HCT116 (cell line): ENCODE measurements at regions not wholly inside any gene's neighbourhood (a gene's known extent, or its start where the extent isn't known, plus 50 kb on each side); places are given as distances from the start of the nearest gene placed in this dataset.

Experiments used
- ATAC-seq: fragments of 200-7000 bp; cut with Tn5 transposase; 2 replicates; pipeline ENCODE4 v1.9.1; 2020; ENCODE audit warnings: mild to moderate bottlenecking, moderate library complexity
- BruUV-seq: library from RNA; stranded (reverse); fragments of 400-500 nt; replicated peaks from 2 replicates; lab custom pipeline; 2021; lab: Mats Ljungman, UMichigan
- CTCF ChIA-PET: fragments of 300-600 bp; sonication (Branson Sonifier 250); formaldehyde crosslinking; loops from one replicate; lab custom pipeline; 2021; ENCODE audit warnings: antibody characterized with exemption; lab: Charles Lee
- POLR2A ChIA-PET: fragments of 300-600, 350-600 bp; sonication (Branson Sonifier 250); formaldehyde crosslinking; loops from one replicate; lab custom pipeline; 2021; ENCODE audit warnings: antibody characterized with exemption; lab: Charles Lee
- RAD21 ChIA-PET, 2 experiments: fragments of 300-600 bp; sonication (Branson Sonifier 250); formaldehyde crosslinking; loops; one replicate each; lab custom pipeline; 2023; ENCODE audit warnings: low total read pairs in 2 of 2; ENCODE audit not compliant: uncharacterized antibody in 2 of 2, unreplicated experiment in 2 of 2, low non-redundant PET in 1 of 2; lab: Charles Lee
- DNase-seq: peaks from one replicate; pipeline ENCODE4 v3.0.0-alpha.2; 2010; ENCODE audit warnings: low read depth, low spot score
- H2AFZ ChIP-seq: fragments of 200-600 bp; shearing (Covaris generic), sonication (generic); 2 replicates; pipeline ENCODE4 v1.6.1; 2017; ENCODE audit warnings: low read depth, mixed run types, mixed read lengths, antibody characterized with exemption, low read length; ENCODE audit not compliant: poor library complexity, severe bottlenecking
- H3K27ac ChIP-seq: 2 replicates; pipeline ENCODE4 v1.5.1; 2012; ENCODE audit warnings: low read depth, low read length
- H3K27me3 ChIP-seq: fragments of 200-600 bp; sonication (generic); 2 replicates; pipeline ENCODE4 v1.6.1; 2016; ENCODE audit warnings: mixed run types, low read length, mixed read lengths; ENCODE audit not compliant: insufficient read depth
- H3K36me3 ChIP-seq, 2 experiments: fragments of 200-500 bp in 1 of 2; fragments of 200-600 bp in 1 of 2; sonication (Bioruptor generic) in 1 of 2; sonication (generic) in 1 of 2; 2 replicates each; pipeline versions ENCODE4 v1.5.1 to v1.6.1; 2014 to 2016; ENCODE audit warnings: low read length in 2 of 2, inconsistent platforms in 1 of 2, mixed read lengths in 1 of 2, mixed run types in 1 of 2; ENCODE audit not compliant: insufficient read depth in 2 of 2, control insufficient read depth in 1 of 2
- H3K4me1 ChIP-seq, 2 experiments: fragments of 200-600 bp in 1 of 2; sonication (generic) in 1 of 2; 2 replicates each; pipeline versions ENCODE4 v1.5.1 to v1.6.1; 2012 to 2017; ENCODE audit warnings: low read length in 2 of 2, inconsistent platforms in 1 of 2, mild to moderate bottlenecking in 1 of 2, mixed read lengths in 1 of 2, mixed run types in 1 of 2, moderate library complexity in 1 of 2; ENCODE audit not compliant: insufficient read depth in 2 of 2, control insufficient read depth in 1 of 2
- H3K4me2 ChIP-seq: fragments of 200-600 bp; sonication (generic); 2 replicates; pipeline ENCODE4 v1.6.1; 2017; ENCODE audit warnings: mixed run types, low read length, mixed read lengths
- H3K4me3 ChIP-seq, 2 experiments: fragments of 200-600 bp in 1 of 2; sonication (generic) in 1 of 2; replicated peaks in 1 of 2; 2 replicates each; pipeline ENCODE4 v1.5.1; 2011 to 2016; ENCODE audit warnings: low read length in 2 of 2, control low read depth in 1 of 2, low read depth in 1 of 2, mild to moderate bottlenecking in 1 of 2, mixed read lengths in 1 of 2, mixed run types in 1 of 2
- H3K79me2 ChIP-seq: fragments of 200-600 bp; sonication (generic); 2 replicates; pipeline ENCODE4 v1.6.1; 2017; ENCODE audit warnings: mild to moderate bottlenecking, mixed run types, low read length, moderate library complexity, mixed read lengths; ENCODE audit not compliant: insufficient read depth
- H3K9ac ChIP-seq: fragments of 200-600 bp; sonication (generic); 2 replicates; pipeline ENCODE4 v1.6.1; 2016; ENCODE audit warnings: low read length, mixed read lengths
- H3K9me2 ChIP-seq: fragments of 200-600 bp; sonication (generic), shearing (Covaris generic); 2 replicates; pipeline ENCODE4 v1.6.1; 2017; ENCODE audit warnings: mixed run types, mild to moderate bottlenecking, moderate library complexity; ENCODE audit not compliant: insufficient read depth
- H3K9me3 ChIP-seq, 2 experiments: fragments of 200-500 bp in 1 of 2; fragments of 200-600 bp in 1 of 2; sonication (Bioruptor generic) in 1 of 2; sonication (generic) in 1 of 2; 2 replicates each; pipeline ENCODE4 v1.6.1; 2014 to 2017; ENCODE audit warnings: low read length in 2 of 2, mixed read lengths in 2 of 2, inconsistent platforms in 1 of 2, low read depth in 1 of 2, mild to moderate bottlenecking in 1 of 2, mixed run types in 1 of 2, moderate library complexity in 1 of 2; ENCODE audit not compliant: control insufficient read depth in 1 of 2, insufficient read depth in 1 of 2
- H4K20me1 ChIP-seq: fragments of 200-600 bp; sonication (generic), shearing (Covaris generic); 2 replicates; pipeline ENCODE4 v1.6.1; 2017; ENCODE audit warnings: mixed run types, mild to moderate bottlenecking, moderate library complexity; ENCODE audit not compliant: insufficient read depth
- ATF3 ChIP-seq: IDR thresholded peaks from 2 replicates; pipeline ENCODE4 v1.6.1; 2012
- EZH2 ChIP-seq: fragments of 200-600 bp; sonication (generic); IDR thresholded peaks from 2 replicates; pipeline ENCODE4 v1.6.1; 2017; ENCODE audit warnings: antibody characterized with exemption, mixed run types
- EZH2phosphoT487 ChIP-seq: fragments of 200-600 bp; IDR thresholded peaks from 2 replicates; pipeline ENCODE4 v1.6.1; 2018; ENCODE audit warnings: antibody characterized with exemption, borderline replicate concordance
- FOSL1 ChIP-seq: IDR thresholded peaks from 2 replicates; pipeline ENCODE4 v1.6.1; 2012; ENCODE audit warnings: low read depth
- JUND ChIP-seq: IDR thresholded peaks from 2 replicates; pipeline ENCODE4 v1.6.1; 2012
- SP1 ChIP-seq: IDR thresholded peaks from 2 replicates; pipeline ENCODE4 v1.6.1; 2012; ENCODE audit warnings: low read depth
- ZNF274 ChIP-seq: fragments of 200-500 bp; sonication (Bioruptor generic); IDR thresholded peaks from 2 replicates; pipeline ENCODE4 v1.6.1; 2014; ENCODE audit warnings: mild to moderate bottlenecking, low read depth, low read length, inconsistent platforms
- intact Hi-C: fragments of 100-400 bp; cut with micrococcal nuclease; formaldehyde crosslinking; loops from 2 replicates; pipeline ENCODE4 v1.10.0; 2022
- TF ChIP-seq, protein P1 (sequence below): IDR thresholded peaks from 2 replicates; pipeline ENCODE4 v1.6.1; 2011; ENCODE audit warnings: mild to moderate bottlenecking, low read length, moderate library complexity; ENCODE audit not compliant: insufficient replicate concordance; ENCODE audit errors: extremely low read depth
- TF ChIP-seq, protein P2 (sequence below): IDR thresholded peaks from 2 replicates; pipeline ENCODE4 v1.6.1; 2012
- TF ChIP-seq, protein P3 (sequence below): IDR thresholded peaks from 2 replicates; pipeline ENCODE4 v1.6.1; 2012; ENCODE audit warnings: low read depth

DNA sequence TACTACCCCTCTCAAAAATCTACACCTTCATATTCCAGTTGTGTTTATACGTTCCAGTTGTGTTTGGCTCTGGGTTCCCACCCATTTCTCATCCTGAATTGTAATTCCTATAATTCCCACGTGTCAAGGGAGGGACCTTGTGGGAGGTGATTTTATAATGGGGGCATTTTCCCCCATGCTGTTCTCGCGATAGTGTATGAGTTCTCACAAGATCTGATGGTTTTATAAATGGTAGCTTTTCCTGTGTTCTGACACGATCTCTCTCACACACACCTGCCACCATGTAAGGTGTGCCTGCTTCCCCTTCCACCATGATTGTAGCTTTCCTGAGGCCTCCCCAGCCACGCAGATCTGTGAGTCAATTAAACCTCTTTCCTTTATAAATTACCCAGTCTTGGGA, 108.5 kb upstream of the ADAMTS16 start:
- no peak overlapping the region for H2AFZ ChIP-seq
- H3K4me1 ChIP-seq: no peaks in the 10 kb centered on the region
- H3K9me2 ChIP-seq: no peaks in the 10 kb centered on the region
- no TSS peak for BruUV-seq
- 0 out of 2 replicates have a peak, but pooled peaks cover 4% of the 10 kb centered on the region for H3K27me3 ChIP-seq
- ATAC-seq (no peak), DNase-seq (no peak)
- ChIA-PET CTCF (no interaction called here), POLR2A (no interaction called here), RAD21 (no interaction called here)
- no peaks in the 10 kb centered on the region; the same call in 1 of the 2 replicates for H4K20me1 ChIP-seq
- H3K36me3 ChIP-seq: no peaks in the 10 kb centered on the region
- no peak overlapping the region for H3K4me3 ChIP-seq
- no peak overlapping the region for H3K4me2 ChIP-seq
- no peak for TF ChIP-seq ATF3
- no peak for TF ChIP-seq SP1
- TF ChIP-seq, protein P1, sequence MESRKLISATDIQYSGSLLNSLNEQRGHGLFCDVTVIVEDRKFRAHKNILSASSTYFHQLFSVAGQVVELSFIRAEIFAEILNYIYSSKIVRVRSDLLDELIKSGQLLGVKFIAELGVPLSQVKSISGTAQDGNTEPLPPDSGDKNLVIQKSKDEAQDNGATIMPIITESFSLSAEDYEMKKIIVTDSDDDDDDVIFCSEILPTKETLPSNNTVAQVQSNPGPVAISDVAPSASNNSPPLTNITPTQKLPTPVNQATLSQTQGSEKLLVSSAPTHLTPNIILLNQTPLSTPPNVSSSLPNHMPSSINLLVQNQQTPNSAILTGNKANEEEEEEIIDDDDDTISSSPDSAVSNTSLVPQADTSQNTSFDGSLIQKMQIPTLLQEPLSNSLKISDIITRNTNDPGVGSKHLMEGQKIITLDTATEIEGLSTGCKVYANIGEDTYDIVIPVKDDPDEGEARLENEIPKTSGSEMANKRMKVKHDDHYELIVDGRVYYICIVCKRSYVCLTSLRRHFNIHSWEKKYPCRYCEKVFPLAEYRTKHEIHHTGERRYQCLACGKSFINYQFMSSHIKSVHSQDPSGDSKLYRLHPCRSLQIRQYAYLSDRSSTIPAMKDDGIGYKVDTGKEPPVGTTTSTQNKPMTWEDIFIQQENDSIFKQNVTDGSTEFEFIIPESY: no peak
- no peak for TF ChIP-seq ZNF274
- no peak for TF ChIP-seq EZH2
- TF ChIP-seq, protein P2, sequence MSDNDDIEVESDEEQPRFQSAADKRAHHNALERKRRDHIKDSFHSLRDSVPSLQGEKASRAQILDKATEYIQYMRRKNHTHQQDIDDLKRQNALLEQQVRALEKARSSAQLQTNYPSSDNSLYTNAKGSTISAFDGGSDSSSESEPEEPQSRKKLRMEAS: no peak
- no peak for TF ChIP-seq EZH2phosphoT487
- no peak for TF ChIP-seq FOSL1
- TF ChIP-seq, protein P3, sequence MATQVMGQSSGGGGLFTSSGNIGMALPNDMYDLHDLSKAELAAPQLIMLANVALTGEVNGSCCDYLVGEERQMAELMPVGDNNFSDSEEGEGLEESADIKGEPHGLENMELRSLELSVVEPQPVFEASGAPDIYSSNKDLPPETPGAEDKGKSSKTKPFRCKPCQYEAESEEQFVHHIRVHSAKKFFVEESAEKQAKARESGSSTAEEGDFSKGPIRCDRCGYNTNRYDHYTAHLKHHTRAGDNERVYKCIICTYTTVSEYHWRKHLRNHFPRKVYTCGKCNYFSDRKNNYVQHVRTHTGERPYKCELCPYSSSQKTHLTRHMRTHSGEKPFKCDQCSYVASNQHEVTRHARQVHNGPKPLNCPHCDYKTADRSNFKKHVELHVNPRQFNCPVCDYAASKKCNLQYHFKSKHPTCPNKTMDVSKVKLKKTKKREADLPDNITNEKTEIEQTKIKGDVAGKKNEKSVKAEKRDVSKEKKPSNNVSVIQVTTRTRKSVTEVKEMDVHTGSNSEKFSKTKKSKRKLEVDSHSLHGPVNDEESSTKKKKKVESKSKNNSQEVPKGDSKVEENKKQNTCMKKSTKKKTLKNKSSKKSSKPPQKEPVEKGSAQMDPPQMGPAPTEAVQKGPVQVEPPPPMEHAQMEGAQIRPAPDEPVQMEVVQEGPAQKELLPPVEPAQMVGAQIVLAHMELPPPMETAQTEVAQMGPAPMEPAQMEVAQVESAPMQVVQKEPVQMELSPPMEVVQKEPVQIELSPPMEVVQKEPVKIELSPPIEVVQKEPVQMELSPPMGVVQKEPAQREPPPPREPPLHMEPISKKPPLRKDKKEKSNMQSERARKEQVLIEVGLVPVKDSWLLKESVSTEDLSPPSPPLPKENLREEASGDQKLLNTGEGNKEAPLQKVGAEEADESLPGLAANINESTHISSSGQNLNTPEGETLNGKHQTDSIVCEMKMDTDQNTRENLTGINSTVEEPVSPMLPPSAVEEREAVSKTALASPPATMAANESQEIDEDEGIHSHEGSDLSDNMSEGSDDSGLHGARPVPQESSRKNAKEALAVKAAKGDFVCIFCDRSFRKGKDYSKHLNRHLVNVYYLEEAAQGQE: no peak
- no peak for TF ChIP-seq JUND
- no peak overlapping the region for H3K9ac ChIP-seq
- H3K27ac ChIP-seq: no peak overlapping the region
- intact Hi-C loops: no loop called here
- no peaks in the 10 kb centered on the region for H3K9me3 ChIP-seq
- H3K79me2 ChIP-seq: no peaks in the 10 kb centered on the region
